Naive thymus-derived CD4-positive, alpha-beta T cell (primary cell): ENCODE measurements at regions not wholly inside any gene's neighbourhood (a gene's known extent, or its start where the extent isn't known, plus 50 kb on each side); places are given as distances from the start of the nearest gene placed in this dataset.

Experiments used
- ATAC-seq: fragments of 150-1000 bp; cut with Tn5 transposase; 2 replicates; pipeline ENCODE4 v1.10.0; 2021; ENCODE audit warnings: mild to moderate bottlenecking, moderate library complexity
- CTCF ChIA-PET: fragments of 350-600 bp; sonication (Branson Sonifier 250); formaldehyde crosslinking; loops from one replicate; lab custom pipeline; 2021; ENCODE audit warnings: antibody characterized with exemption; lab: Charles Lee
- POLR2A ChIA-PET: fragments of 350-600 bp; sonication (Branson Sonifier 250); formaldehyde crosslinking; loops from one replicate; lab custom pipeline; 2021; ENCODE audit warnings: antibody characterized with exemption, inconsistent platforms; lab: Charles Lee
- DNase-seq, 9 donors: peaks; one replicate each; pipeline versions ENCODE4 v3.0.0 to v3.0.0-alpha.2; 2020 to 2022; ENCODE audit warnings: mixed read lengths in 1 of 9
- H3K27ac ChIP-seq: one replicate; pipeline ENCODE4 v1.7.0; 2013; ENCODE audit warnings: mild to moderate bottlenecking, low read depth, low read length, moderate library complexity
- H3K27me3 ChIP-seq, 2 donors: one replicate each; pipeline ENCODE4 v1.7.0; 2013; ENCODE audit warnings: low read length in 2 of 2, mild to moderate bottlenecking in 2 of 2, moderate library complexity in 2 of 2; ENCODE audit not compliant: control insufficient read depth in 2 of 2, insufficient read depth in 2 of 2
- H3K36me3 ChIP-seq, 3 experiments: 1 replicate in 2 of 3; 2 replicates in 1 of 3; pipeline ENCODE4 v1.7.0; 2013; ENCODE audit warnings: low read length in 3 of 3, mild to moderate bottlenecking in 3 of 3, moderate library complexity in 1 of 3; ENCODE audit not compliant: insufficient read depth in 3 of 3, control insufficient read depth in 2 of 3
- H3K4me1 ChIP-seq, 2 donors: one replicate each; pipeline ENCODE4 v1.7.0; 2013; ENCODE audit warnings: low read length in 2 of 2, mild to moderate bottlenecking in 2 of 2, moderate library complexity in 1 of 2; ENCODE audit not compliant: control insufficient read depth in 2 of 2, insufficient read depth in 2 of 2
- H3K4me3 ChIP-seq: 2 replicates; pipeline ENCODE4 v1.7.0; 2013; ENCODE audit warnings: mild to moderate bottlenecking, low read length
- H3K9me3 ChIP-seq, 3 experiments: 1 replicate in 2 of 3; 2 replicates in 1 of 3; pipeline ENCODE4 v1.7.0; 2013; ENCODE audit warnings: low read length in 3 of 3; ENCODE audit not compliant: control insufficient read depth in 2 of 3
- H3K27ac Mint-ChIP-seq, 9 donors: one replicate each; pipeline ENCODE4 v1.8.0; 2020 to 2022; ENCODE audit warnings: mixed read lengths in 9 of 9, mild to moderate bottlenecking in 8 of 9, moderate library complexity in 5 of 9, inconsistent platforms in 2 of 9
- H3K27me3 Mint-ChIP-seq, 5 donors: one replicate each; pipeline ENCODE4 v1.8.0; 2021 to 2022; ENCODE audit warnings: mixed read lengths in 5 of 5, mild to moderate bottlenecking in 1 of 5
- H3K36me3 Mint-ChIP-seq, 5 donors: one replicate each; pipeline ENCODE4 v1.8.0; 2020 to 2022; ENCODE audit warnings: mixed read lengths in 5 of 5, mild to moderate bottlenecking in 3 of 5, inconsistent platforms in 1 of 5
- H3K4me1 Mint-ChIP-seq, 7 donors: one replicate each; pipeline ENCODE4 v1.8.0; 2020 to 2022; ENCODE audit warnings: mixed read lengths in 7 of 7, mild to moderate bottlenecking in 3 of 7, inconsistent platforms in 1 of 7
- H3K4me3 Mint-ChIP-seq, 10 donors: one replicate each; pipeline ENCODE4 v1.8.0; 2020 to 2022; ENCODE audit warnings: mild to moderate bottlenecking in 10 of 10, mixed read lengths in 10 of 10, moderate library complexity in 6 of 10, inconsistent platforms in 2 of 10
- H3K9me3 Mint-ChIP-seq, 11 donors: one replicate each; pipeline ENCODE4 v1.8.0; 2020 to 2022; ENCODE audit warnings: mixed read lengths in 11 of 11, mild to moderate bottlenecking in 4 of 11, inconsistent platforms in 1 of 11, moderate library complexity in 1 of 11
- intact Hi-C, 2 donors: fragments of 100-400 bp; cut with micrococcal nuclease; formaldehyde crosslinking; loops; one replicate each; pipeline ENCODE4 v1.15.1; 2023

DNA sequence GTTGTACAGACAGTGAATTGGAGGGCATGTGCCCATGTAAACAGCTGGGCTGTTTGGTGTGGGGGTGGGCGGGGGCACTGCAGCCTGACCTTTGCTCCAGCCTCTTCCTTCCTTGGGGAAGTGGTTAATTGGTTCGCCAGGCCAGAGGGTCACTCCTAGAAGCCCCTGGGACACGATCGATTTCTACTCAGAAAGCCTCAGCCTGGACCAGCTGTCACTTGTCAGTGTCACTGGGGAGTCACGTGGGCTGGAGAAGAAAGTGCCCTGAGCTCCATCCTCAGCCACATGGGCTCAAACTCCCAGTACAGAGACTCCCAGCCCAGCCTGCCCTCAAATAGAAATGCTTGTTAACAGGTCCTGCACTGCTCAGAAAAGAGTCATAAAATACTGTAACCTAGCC, 423.8 kb upstream of the SULF2 start:
- H3K27ac Mint-ChIP-seq: no peak overlapping the region
- no peaks in the 10 kb centered on the region for H3K27me3 ChIP-seq
- H3K9me3 ChIP-seq: no peaks in the 10 kb centered on the region
- H3K4me1 Mint-ChIP-seq: no peaks in the 10 kb centered on the region
- H3K4me1 ChIP-seq: no peaks in the 10 kb centered on the region
- ATAC-seq: no peak
- DNase-seq: no peak
- no peaks in the 10 kb centered on the region for H3K36me3 ChIP-seq
- H3K9me3 Mint-ChIP-seq: peaks cover 0 to 2% (median 0%) of the 10 kb centered on the region in 11 donors
- H3K27ac ChIP-seq: no peak overlapping the region
- no peaks in the 10 kb centered on the region for H3K36me3 Mint-ChIP-seq
- POLR2A ChIA-PET: no interaction called here
- H3K27me3 Mint-ChIP-seq: peaks cover 0 to 11% (median 0%) of the 10 kb centered on the region in 5 donors
- CTCF ChIA-PET: no interaction called here
- no peak overlapping the region for H3K4me3 ChIP-seq
- intact Hi-C loops: no loop called here
- no peak overlapping the region for H3K4me3 Mint-ChIP-seq

DNA sequence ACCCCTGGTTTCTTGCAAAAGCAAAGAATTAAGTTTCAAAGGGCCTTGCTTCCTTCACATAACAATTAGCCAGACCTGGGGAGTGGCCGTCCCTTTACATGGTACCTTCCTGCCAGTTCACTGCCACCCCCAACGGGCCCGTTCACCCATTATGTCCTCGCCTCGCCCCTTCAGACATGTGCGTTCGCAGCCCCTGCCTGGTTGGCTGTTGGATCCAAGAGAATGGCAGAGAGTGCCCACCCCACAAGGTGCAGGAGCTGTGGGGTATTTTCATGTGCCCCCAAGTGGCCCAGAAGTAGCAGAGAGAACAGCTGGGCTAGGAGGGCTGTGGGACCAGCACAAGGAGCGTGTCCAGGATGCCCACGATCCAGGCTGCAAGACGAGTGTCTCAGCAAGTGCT, 422.9 kb upstream of the SULF2 start:
- Histone ChIP-seq H3K36me3 (no peaks in the 10 kb centered on the region), H3K27ac (no peak overlapping the region), H3K4me1 (no peaks in the 10 kb centered on the region), H3K9me3 (no peaks in the 10 kb centered on the region), H3K4me3 (no peak overlapping the region), H3K27me3 (no peaks in the 10 kb centered on the region)
- Mint-ChIP-seq H3K27ac (no peak overlapping the region), H3K4me3 (no peak overlapping the region), H3K36me3 (no peaks in the 10 kb centered on the region), H3K4me1 (no peaks in the 10 kb centered on the region), H3K9me3 (peaks cover 0 to 2% (median 0%) of the 10 kb centered on the region in 11 donors), H3K27me3 (peaks cover 0 to 11% (median 0%) of the 10 kb centered on the region in 5 donors)
- ChIA-PET POLR2A (no interaction called here), CTCF (no interaction called here)
- no peak for ATAC-seq
- intact Hi-C loops: no loop called here
- DNase-seq: no peak

DNA sequence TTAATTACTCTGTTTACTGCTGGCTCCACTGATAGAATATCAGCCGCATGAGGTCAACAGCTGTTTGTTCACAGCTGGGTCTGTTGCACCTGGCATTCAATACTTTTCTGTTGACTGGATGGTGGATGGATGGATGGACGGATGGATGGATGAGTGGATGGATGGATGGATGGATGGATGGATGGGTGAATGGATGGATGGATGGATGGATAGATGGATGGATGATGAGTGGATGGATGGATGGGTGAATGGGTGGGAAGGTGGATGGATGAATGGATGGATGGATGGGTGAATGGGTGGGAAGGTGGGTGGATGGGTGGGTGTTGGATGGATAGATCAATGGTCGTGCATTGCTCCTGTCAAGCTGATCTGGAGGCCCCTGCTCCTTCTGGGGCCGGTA, 422.2 kb upstream of the SULF2 start:
- Mint-ChIP-seq H3K27me3 (peaks cover 0 to 7% (median 0%) of the 10 kb centered on the region in 5 donors), H3K9me3 (peaks cover 0 to 2% (median 0%) of the 10 kb centered on the region in 11 donors), H3K4me1 (no peaks in the 10 kb centered on the region), H3K4me3 (no peak overlapping the region), H3K36me3 (no peaks in the 10 kb centered on the region), H3K27ac (no peak overlapping the region)
- H3K27ac ChIP-seq: no peak overlapping the region
- H3K36me3 ChIP-seq: no peaks in the 10 kb centered on the region
- ATAC-seq (no peak), DNase-seq (no peak)
- H3K27me3 ChIP-seq: no peaks in the 10 kb centered on the region
- H3K4me3 ChIP-seq: no peak overlapping the region
- CTCF ChIA-PET: no interaction called here
- no peaks in the 10 kb centered on the region for H3K9me3 ChIP-seq
- no peaks in the 10 kb centered on the region for H3K4me1 ChIP-seq
- POLR2A ChIA-PET: no interaction called here
- intact Hi-C loops: no loop called here

DNA sequence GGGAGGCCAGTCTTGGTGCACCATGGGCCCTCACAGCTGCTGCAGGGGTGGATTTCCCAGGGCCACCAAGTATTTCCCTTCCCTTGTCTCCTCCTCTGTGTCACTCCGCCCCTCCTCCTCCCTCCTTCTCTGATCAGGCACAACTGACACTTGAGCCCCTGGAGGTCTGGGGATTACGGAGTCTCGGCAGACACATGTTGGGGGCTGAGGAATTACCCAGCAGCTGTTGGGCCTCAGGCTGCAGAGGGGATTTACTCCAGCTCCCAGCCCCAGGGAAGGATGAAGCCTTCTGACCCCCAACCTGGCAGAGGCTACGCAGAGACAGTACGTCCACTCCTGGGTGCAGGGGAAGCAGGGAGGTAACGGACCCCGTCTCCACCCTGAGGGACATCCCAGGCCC, 420.5 kb upstream of the SULF2 start:
- no peak overlapping the region for H3K27ac ChIP-seq
- intact Hi-C loops: no loop called here
- peaks cover 0 to 2% (median 0%) of the 10 kb centered on the region in 11 donors for H3K9me3 Mint-ChIP-seq
- H3K4me3 ChIP-seq: no peak overlapping the region
- CTCF ChIA-PET: no interaction called here
- no peak overlapping the region for H3K27ac Mint-ChIP-seq
- H3K36me3 ChIP-seq: no peaks in the 10 kb centered on the region
- peaks cover 0 to 7% (median 0%) of the 10 kb centered on the region in 5 donors for H3K27me3 Mint-ChIP-seq
- no peaks in the 10 kb centered on the region for H3K4me1 Mint-ChIP-seq
- H3K4me3 Mint-ChIP-seq: no peak overlapping the region
- H3K27me3 ChIP-seq: no peaks in the 10 kb centered on the region
- H3K9me3 ChIP-seq: no peaks in the 10 kb centered on the region
- no peaks in the 10 kb centered on the region for H3K36me3 Mint-ChIP-seq
- H3K4me1 ChIP-seq: no peaks in the 10 kb centered on the region
- POLR2A ChIA-PET: no interaction called here
- no peak for ATAC-seq
- no peak for DNase-seq

DNA sequence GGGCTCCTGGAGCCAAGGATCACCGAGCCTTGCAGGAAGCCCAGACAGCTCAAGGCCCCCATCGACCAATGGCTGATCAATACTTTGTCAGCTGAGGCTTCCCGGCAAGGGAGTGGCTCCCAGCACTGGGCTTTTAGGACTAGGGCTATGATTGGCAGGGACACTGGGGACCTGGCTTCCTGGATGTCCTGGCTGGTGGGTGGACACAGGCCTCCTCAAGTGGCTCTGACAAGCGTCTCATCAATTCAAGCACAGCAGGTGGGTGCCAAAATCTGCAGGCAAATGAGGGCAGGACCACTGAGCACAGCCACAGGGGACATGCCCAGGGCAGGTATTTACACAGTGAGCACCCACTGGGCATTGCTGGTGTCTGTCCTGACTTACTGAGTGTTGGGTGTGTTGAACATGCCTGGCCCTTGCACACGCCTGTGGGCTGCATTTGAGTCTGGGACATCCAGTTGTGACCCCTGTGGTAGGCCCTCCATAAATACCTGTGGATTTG, 420.1 kb upstream of the SULF2 start:
- Mint-ChIP-seq H3K36me3 (no peaks in the 10 kb centered on the region), H3K9me3 (peaks cover 0 to 2% (median 0%) of the 10 kb centered on the region in 11 donors), H3K4me1 (no peaks in the 10 kb centered on the region), H3K27me3 (peaks cover 0 to 7% (median 0%) of the 10 kb centered on the region in 5 donors), H3K4me3 (no peak overlapping the region), H3K27ac (no peak overlapping the region)
- DNase-seq (no peak), ATAC-seq (no peak)
- H3K27me3 ChIP-seq: no peaks in the 10 kb centered on the region
- intact Hi-C loops: no loop called here
- H3K4me1 ChIP-seq: no peaks in the 10 kb centered on the region
- no peak overlapping the region for H3K27ac ChIP-seq
- POLR2A ChIA-PET: no interaction called here
- H3K9me3 ChIP-seq: no peaks in the 10 kb centered on the region
- H3K36me3 ChIP-seq: no peaks in the 10 kb centered on the region
- CTCF ChIA-PET: no interaction called here
- H3K4me3 ChIP-seq: no peak overlapping the region

DNA sequence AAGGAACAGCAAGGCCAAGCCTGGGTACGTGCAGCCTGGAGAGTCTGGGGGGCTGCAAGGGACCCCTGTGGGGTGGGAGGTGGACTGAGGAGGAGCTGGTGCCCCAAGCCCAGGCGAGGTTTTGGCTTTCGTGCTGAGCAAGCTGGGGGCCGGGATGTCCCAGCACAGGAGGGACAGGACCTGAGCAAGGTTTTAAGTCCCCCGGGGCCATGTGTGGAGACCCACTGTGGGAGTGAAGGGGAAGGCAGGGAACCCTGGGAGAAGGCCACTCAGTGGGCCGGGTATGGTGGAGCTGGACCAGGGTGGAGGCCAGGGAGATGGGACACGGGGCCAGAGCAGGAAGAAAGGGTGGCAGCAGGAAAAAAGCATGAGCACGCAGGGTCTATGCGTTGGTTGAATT, 419.2 kb upstream of the SULF2 start:
- Histone ChIP-seq H3K4me1 (no peaks in the 10 kb centered on the region), H3K9me3 (no peaks in the 10 kb centered on the region), H3K36me3 (no peaks in the 10 kb centered on the region), H3K27me3 (no peaks in the 10 kb centered on the region), H3K4me3 (no peak overlapping the region), H3K27ac (no peak overlapping the region)
- Mint-ChIP-seq H3K36me3 (no peaks in the 10 kb centered on the region), H3K4me1 (no peaks in the 10 kb centered on the region), H3K27me3 (peaks cover 0 to 7% (median 0%) of the 10 kb centered on the region in 5 donors), H3K4me3 (no peak overlapping the region), H3K27ac (no peak overlapping the region), H3K9me3 (peaks cover 0 to 2% (median 0%) of the 10 kb centered on the region in 11 donors)
- ATAC-seq (no peak), DNase-seq (no peak)
- POLR2A ChIA-PET: no interaction called here
- CTCF ChIA-PET: no interaction called here
- intact Hi-C loops: no loop called here

GRCh38 chr20:48203252-48203651, 418.0 kb upstream of the SULF2 start:
- H3K9me3 Mint-ChIP-seq: peaks cover 0 to 2% (median 0%) of the 10 kb centered on the region in 11 donors
- H3K27ac Mint-ChIP-seq: no peak overlapping the region
- CTCF ChIA-PET: no interaction called here
- peaks cover 0 to 7% (median 0%) of the 10 kb centered on the region in 5 donors for H3K27me3 Mint-ChIP-seq
- H3K4me1 ChIP-seq: no peaks in the 10 kb centered on the region
- H3K4me3 ChIP-seq: no peak overlapping the region
- no peaks in the 10 kb centered on the region for H3K4me1 Mint-ChIP-seq
- no peak overlapping the region for H3K4me3 Mint-ChIP-seq
- no peaks in the 10 kb centered on the region for H3K9me3 ChIP-seq
- ATAC-seq: no peak
- no peaks in the 10 kb centered on the region for H3K36me3 ChIP-seq
- no peak for DNase-seq
- POLR2A ChIA-PET: no interaction called here
- no peaks in the 10 kb centered on the region for H3K36me3 Mint-ChIP-seq
- intact Hi-C loops: no loop called here
- no peaks in the 10 kb centered on the region for H3K27me3 ChIP-seq
- H3K27ac ChIP-seq: no peak overlapping the region
